Adrenal gland (tissue), 5 donors: ENCODE measurements at regions not wholly inside any gene's neighbourhood (a gene's known extent, or its start where the extent isn't known, plus 50 kb on each side); places are given as distances from the start of the nearest gene placed in this dataset.

Experiments
- CTCF ChIP-seq, 6 experiments: fragments of 450-650 bp in 4 of 6; fragments of 200-600 bp in 2 of 6; sonication (generic) in 1 of 6; IDR thresholded peaks; 1 replicate in 5 of 6; 2 replicates in 1 of 6; pipeline versions ENCODE4 v1.5.1 to v1.8.0; 2016 to 2021; ENCODE audit warnings: antibody characterized with exemption in 6 of 6, mild to moderate bottlenecking in 2 of 6, moderate library complexity in 1 of 6
- POLR2A ChIP-seq, 2 donors: fragments of 450-650 bp; IDR thresholded peaks; one replicate each; pipeline ENCODE4 v1.6.1; 2017; ENCODE audit warnings: antibody characterized with exemption in 2 of 2, mild to moderate bottlenecking in 2 of 2, moderate library complexity in 1 of 2
- donor health status: DM: no; HTN: no; CAD: no.

- no peak for TF ChIP-seq POLR2A (IDR thresholded peaks at IDR 0.05)
- no peak for TF ChIP-seq CTCF (IDR thresholded peaks at IDR 0.05)
These were observed 605.9 kb upstream of the PKDCC start for GRCh38 chr2:41441958-41442357.
